Hematopoietic multipotent progenitor cell treated with erythropoietin and hydrocortisone succinate and interleukin-3 and kit ligand, for 4 days (in vitro differentiated cells): ENCODE measurements at regions not wholly inside any gene's neighbourhood (a gene's known extent, or its start where the extent isn't known, plus 50 kb on each side); places are given as distances from the start of the nearest gene placed in this dataset.
A peak's percentile ranks its signal among the peaks of the same experiment; 100 is the strongest.

Experiments used
- DNase-seq: peaks from one replicate; pipeline ENCODE4 v3.0.0-alpha.2; 2015

GRCh38 chrX:39653691-39654090, 444.1 kb downstream of the BCOR start:
- DNase-seq: no peak

- DNase-seq: no peak
These were observed 443.4 kb downstream of the BCOR start for GRCh38 chrX:39654183-39654925.

GRCh38 chrX:39654952-39655351, 442.8 kb downstream of the BCOR start:
- DNase-seq: no peak

GRCh38 chrX:39661116-39661907, 436.4 kb downstream of the BCOR start:
- DNase-seq: no peak

- DNase-seq: no peak
These were observed 431.8 kb downstream of the BCOR start for GRCh38 chrX:39665830-39666518.

DNA sequence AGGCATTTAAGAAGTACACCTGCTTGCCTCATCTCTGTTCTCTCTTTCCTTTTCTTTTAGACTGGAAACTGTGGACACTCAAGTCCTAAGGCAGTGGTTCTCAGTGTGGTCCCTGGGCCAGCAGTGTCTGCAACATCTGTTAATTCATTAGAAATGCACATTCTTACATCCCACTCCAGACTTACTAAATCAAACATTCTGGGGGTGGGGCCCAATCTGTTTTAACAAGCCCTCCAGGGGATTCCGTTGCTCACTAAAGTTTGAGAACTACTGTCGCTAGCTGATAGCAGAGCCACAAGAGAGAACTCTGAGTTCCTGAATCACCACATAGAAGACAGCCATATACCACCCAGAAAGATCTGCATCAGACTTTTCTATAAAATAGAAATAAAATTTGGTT, 430.6 kb downstream of the BCOR start:
- peak; percentile 70 for DNase-seq

- no peak for DNase-seq
These were observed 429.8 kb downstream of the BCOR start for GRCh38 chrX:39667736-39668482.

- DNase-seq: no peak
These were observed 428.1 kb downstream of the BCOR start for GRCh38 chrX:39669668-39670067.

DNA sequence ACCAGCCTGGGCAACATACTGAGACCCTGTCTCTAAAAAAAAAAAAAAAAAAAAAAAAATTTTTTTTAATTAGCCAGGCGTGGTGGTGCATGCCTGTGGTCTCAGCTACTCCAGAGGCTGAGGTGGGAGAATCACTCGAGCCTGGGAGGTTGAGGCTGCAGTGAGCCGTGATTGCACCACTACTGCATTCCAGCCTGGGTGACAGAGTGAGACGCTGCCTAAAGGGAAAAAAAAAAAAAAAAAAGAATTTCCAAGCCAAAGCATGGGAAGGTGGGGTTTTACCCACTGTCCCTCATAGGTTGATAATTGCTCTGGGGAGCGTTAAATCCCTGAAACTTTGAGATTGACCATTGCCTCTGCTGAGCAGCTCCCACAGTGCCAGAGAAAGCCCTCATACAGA, 427.5 kb downstream of the BCOR start:
- DNase-seq: no peak

DNA sequence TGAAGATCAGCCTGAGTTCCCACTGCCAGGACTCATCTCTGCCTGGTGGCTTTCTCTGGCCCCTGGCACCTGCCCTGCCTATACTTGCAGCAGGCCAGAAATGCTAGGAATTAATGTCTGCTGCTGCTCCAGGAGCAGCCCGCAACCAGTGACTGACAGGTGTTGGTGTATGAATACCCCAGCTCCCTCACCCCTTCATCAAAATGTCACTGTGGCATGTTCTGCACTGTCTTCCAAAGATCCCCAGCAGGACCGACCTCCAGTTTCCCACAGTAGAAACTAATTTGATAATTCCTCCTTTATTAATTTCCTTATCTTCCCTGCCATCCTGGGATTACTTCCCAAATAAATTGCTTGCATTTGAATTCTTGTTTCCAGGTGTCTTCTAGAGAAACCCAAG, 425.4 kb downstream of the BCOR start:
- DNase-seq: no peak

GRCh38 chrX:39674490-39675161, 423.1 kb downstream of the BCOR start:
- DNase-seq: no peak

DNA sequence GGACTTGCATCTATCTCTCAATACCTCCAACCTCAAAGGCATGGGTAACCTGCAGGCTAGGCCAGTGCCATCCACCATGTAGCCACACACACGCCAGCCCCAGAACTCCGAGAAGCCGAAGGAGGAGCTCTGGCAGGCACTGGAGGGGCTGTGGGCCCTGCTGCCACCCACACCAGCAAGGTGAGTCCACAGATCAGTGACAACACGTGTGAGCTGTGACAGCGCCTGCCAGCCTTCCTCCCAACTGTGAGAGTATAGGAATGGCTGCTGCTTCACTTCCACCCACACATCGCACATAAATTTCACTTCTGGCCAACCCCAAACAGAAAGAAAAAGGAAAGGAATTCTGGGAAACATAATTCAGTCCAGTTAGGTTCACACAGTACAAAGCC, 422.6 kb downstream of the BCOR start:
- no peak for DNase-seq

- DNase-seq: no peak
These were observed 422.1 kb downstream of the BCOR start for GRCh38 chrX:39675619-39676018.

- peak; percentile 36 for DNase-seq
These were observed 421.3 kb downstream of the BCOR start for GRCh38 chrX:39676434-39676833.

- DNase-seq: no peak
These were observed 420.2 kb downstream of the BCOR start for GRCh38 chrX:39677585-39677977.

- no peak for DNase-seq
These were observed 419.6 kb downstream of the BCOR start for GRCh38 chrX:39677978-39678791.

- no peak for DNase-seq
These were observed 418.8 kb downstream of the BCOR start for GRCh38 chrX:39678914-39679313.

GRCh38 chrX:39679497-39680157, 418.1 kb downstream of the BCOR start:
- DNase-seq: no peak

DNA sequence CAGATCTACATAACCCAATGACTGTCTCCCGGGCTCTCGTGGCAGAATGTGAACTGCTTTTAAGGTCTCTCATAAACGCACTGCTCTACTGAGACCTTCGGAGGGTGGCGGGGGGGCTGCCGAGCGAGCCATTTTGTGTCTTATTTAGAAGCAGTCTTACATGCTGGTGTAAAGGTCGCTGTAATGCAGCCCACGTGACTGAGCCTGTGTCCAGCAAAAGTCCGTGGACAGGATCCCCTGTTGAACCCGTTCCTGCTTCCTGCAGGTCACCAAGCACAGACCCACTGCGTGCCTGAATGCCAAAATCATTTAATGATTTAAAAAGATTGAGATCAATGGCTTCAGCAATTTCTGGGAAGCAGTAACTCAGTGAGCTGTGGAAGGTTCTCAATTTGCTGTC, 415.9 kb downstream of the BCOR start:
- no peak for DNase-seq

GRCh38 chrX:39682778-39683177, 415.0 kb downstream of the BCOR start:
- DNase-seq: peak; percentile 33

- no peak for DNase-seq
These were observed 409.6 kb downstream of the BCOR start for GRCh38 chrX:39688219-39688575.
